GM03348 (cell line): ENCODE measurements at regions not wholly inside any gene's neighbourhood (a gene's known extent, or its start where the extent isn't known, plus 50 kb on each side); places are given as distances from the start of the nearest gene placed in this dataset.
"Not testable (repeated sequence)": the region's sequence is repeated elsewhere in the genome, so short reads cannot be mapped to it uniquely, and the experiment has no call there.

Experiments
- DNase-seq: peaks from one replicate; pipeline ENCODE4 v3.0.0; 2012; ENCODE audit warnings: low spot score

- DNase-seq = no peak
Observed at GRCh38 chr21:32934829-32935228, 90.9 kb upstream of the OLIG2 start.

GRCh38 chr21:32940079-32941014, 85.4 kb upstream of the OLIG2 start:
- peak; percentile 58 for DNase-seq

GRCh38 chr21:32941263-32941662, 84.5 kb upstream of the OLIG2 start:
- DNase-seq = no peak

GRCh38 chr21:32946654-32947053, 79.1 kb upstream of the OLIG2 start:
- DNase-seq = no peak

GRCh38 chr21:32947736-32948135, 78.0 kb upstream of the OLIG2 start:
- DNase-seq = no peak

- no peak for DNase-seq
Observed at GRCh38 chr21:32949701-32950100, 76.0 kb upstream of the OLIG2 start.

- DNase-seq = no peak
Observed at GRCh38 chr21:32951041-32951440, 74.7 kb upstream of the OLIG2 start.

- no peak for DNase-seq
Observed at GRCh38 chr21:32954353-32954752, 71.4 kb upstream of the OLIG2 start.

GRCh38 chr21:32955311-32956060, 70.2 kb upstream of the OLIG2 start:
- no peak for DNase-seq

- no peak for DNase-seq
Observed at GRCh38 chr21:32956061-32956656, 69.6 kb upstream of the OLIG2 start.

GRCh38 chr21:32957545-32957944, 68.2 kb upstream of the OLIG2 start:
- DNase-seq = no peak

- no peak for DNase-seq
Observed at GRCh38 chr21:32958288-32959002, 67.3 kb upstream of the OLIG2 start.

GRCh38 chr21:32962268-32962667, 63.5 kb upstream of the OLIG2 start:
- DNase-seq = no peak

GRCh38 chr21:32965129-32965680, 60.5 kb upstream of the OLIG2 start:
- no peak for DNase-seq

GRCh38 chr21:32966120-32966519, 59.6 kb upstream of the OLIG2 start:
- no peak for DNase-seq

- not testable (repeated sequence) for DNase-seq
Observed at GRCh38 chr21:32968103-32968502, 57.6 kb upstream of the OLIG2 start.

GRCh38 chr21:32974653-32975052, 51.1 kb upstream of the OLIG2 start:
- DNase-seq = no peak

GRCh38 chr21:32975811-32976431, 49.8 kb upstream of the OLIG2 start:
- DNase-seq = no peak
